Mucosa of descending colon (tissue), 3 donors: ENCODE measurements at regions not wholly inside any gene's neighbourhood (a gene's known extent, or its start where the extent isn't known, plus 50 kb on each side); places are given as distances from the start of the nearest gene placed in this dataset.
A peak's percentile ranks its signal among the peaks of the same experiment; 100 is the strongest.

Source experiments
- ATAC-seq: fragments of 200-7000 bp; cut with Tn5 transposase; one replicate; pipeline ENCODE4 v1.9.1; 2020; ENCODE audit warnings: mild to moderate bottlenecking, moderate library complexity
- DNase-seq, 3 donors: peaks; one replicate each; pipeline ENCODE4 v3.0.0-alpha.2; 2020
- H3K36me3 ChIP-seq: fragments of 200-600 bp; one replicate; pipeline ENCODE4 v1.8.0; 2021; ENCODE audit warnings: low read depth, mild to moderate bottlenecking
- H3K4me1 ChIP-seq: fragments of 200-600 bp; one replicate; pipeline ENCODE4 v1.8.0; 2021; ENCODE audit warnings: low read depth, mild to moderate bottlenecking
- H3K4me3 ChIP-seq: fragments of 200-600 bp; one replicate; pipeline ENCODE4 v1.8.0; 2021; ENCODE audit warnings: mild to moderate bottlenecking
- H3K9me3 ChIP-seq: fragments of 200-600 bp; one replicate; pipeline ENCODE4 v1.8.0; 2021; ENCODE audit warnings: mild to moderate bottlenecking
- CTCF ChIP-seq: fragments of 200-600 bp; IDR thresholded peaks from one replicate; pipeline ENCODE4 v1.8.0; 2022; ENCODE audit warnings: antibody characterized with exemption, mild to moderate bottlenecking
- intact Hi-C, 2 donors: fragments of 100-400 bp; cut with DNase I in 1 of 2; cut with micrococcal nuclease in 1 of 2; formaldehyde crosslinking; loops; one replicate each; pipeline versions ENCODE4 v1.11.0 to v1.11.1; 2022; cut with DNase I, micrococcal nuclease
- donor health status: DM: no; HTN: no; CAD: no; lungs with moderate emphysema.
- donor health status: DM: no; HTN: no; CAD: no.
- donor health status: DM: no; HTN: yes; CAD: no.

- Histone ChIP-seq H3K4me3 (no peak overlapping the region), H3K9me3 (no peaks in the 10 kb centered on the region), H3K4me1 (no peaks in the 10 kb centered on the region), H3K36me3 (no peaks in the 10 kb centered on the region)
- intact Hi-C loops: no loop called here
- ATAC-seq (no peak), DNase-seq (no peak)
- no peak for TF ChIP-seq CTCF
These were observed 56.8 kb upstream of the CNOT6 start for GRCh38 chr5:180437336-180437735.

- peak in 1 of 3 donors; percentile 28 for DNase-seq
- TF ChIP-seq CTCF: no peak
- H3K4me3 ChIP-seq: no peak overlapping the region
- intact Hi-C loops: no loop called here
- no peak for ATAC-seq
- H3K9me3 ChIP-seq: no peaks in the 10 kb centered on the region
- H3K4me1 ChIP-seq: no peaks in the 10 kb centered on the region
- H3K36me3 ChIP-seq: no peaks in the 10 kb centered on the region
These were observed 55.1 kb upstream of the CNOT6 start for GRCh38 chr5:180438785-180439780.

DNA sequence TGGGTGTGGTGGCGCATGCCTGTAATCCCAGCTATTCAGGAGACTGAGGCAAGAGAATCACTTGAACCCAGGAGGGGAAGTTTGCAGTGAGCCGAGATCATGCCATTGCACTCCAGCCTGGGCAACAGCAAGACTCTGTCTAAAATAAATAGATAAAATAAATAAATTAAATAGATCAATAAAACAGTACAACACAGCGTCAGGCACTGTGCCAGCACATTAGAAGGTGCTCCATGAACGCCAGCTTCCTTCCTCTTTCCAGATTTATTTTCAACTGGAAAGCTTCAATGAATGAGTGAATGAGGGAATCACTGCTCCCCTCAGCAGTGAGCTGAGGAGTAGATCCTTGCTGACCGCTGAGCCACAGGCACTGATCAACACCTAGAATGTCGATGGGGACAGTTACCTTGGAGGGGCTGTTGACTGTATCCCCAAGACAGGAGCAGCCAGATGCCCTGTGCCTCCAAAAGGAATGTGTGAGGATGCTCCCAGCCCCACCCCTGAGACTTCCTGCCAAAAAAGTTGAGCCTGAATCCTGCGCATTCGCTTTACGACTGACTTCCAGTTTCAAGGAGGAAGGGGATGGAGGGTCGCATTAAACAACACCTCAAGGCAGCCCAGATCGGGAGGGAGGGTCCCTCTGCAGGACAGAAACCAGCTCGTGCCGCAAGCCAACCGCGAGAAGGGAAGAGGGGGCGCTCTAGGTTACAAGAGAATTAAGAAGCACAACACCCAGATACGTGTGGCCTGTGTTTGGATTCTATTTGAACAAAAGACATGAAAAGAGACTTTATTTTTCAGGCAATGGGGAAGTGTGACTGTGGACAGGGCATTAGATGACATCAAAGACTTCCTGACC is 54.0 kb upstream of the CNOT6 start:
- Histone ChIP-seq H3K9me3 (no peaks in the 10 kb centered on the region), H3K4me1 (no peaks in the 10 kb centered on the region), H3K4me3 (no peak overlapping the region), H3K36me3 (no peaks in the 10 kb centered on the region)
- no peak for ATAC-seq
- no peak for TF ChIP-seq CTCF
- DNase-seq: no peak
- intact Hi-C loops: no loop called here

- Histone ChIP-seq H3K4me1 (no peaks in the 10 kb centered on the region), H3K4me3 (no peak overlapping the region), H3K36me3 (no peaks in the 10 kb centered on the region), H3K9me3 (no peaks in the 10 kb centered on the region)
- intact Hi-C loops: no loop called here
- no peak for TF ChIP-seq CTCF
- DNase-seq (no peak), ATAC-seq (peak; percentile 19)
These were observed 52.6 kb upstream of the CNOT6 start for GRCh38 chr5:180441564-180442051.
